ENCODE measurements at regions not wholly inside any gene's neighbourhood (a gene's known extent, or its start where the extent isn't known, plus 50 kb on each side); places are given as distances from the start of the nearest gene placed in this dataset.

- TF ChIP-seq SAP30 (IDR thresholded peaks at IDR 0.05; ENCODE audit: insufficient read depth, insufficient replicate concordance, low read length) (no peak), EGR1 (IDR thresholded peaks at IDR 0.05; ENCODE audit: borderline replicate concordance, low read depth, low read length) (no peak)
Observed at GRCh38 chr13:97822377-97822776, 131.1 kb upstream of the IPO5 start (continued).
